ENCODE measurements at regions not wholly inside any gene's neighbourhood (a gene's known extent, or its start where the extent isn't known, plus 50 kb on each side); places are given as distances from the start of the nearest gene placed in this dataset.

- no peak for FAIRE-seq
- no peak overlapping the region for H3K4me2 ChIP-seq (ENCODE audit: insufficient read depth, low read length)
- ChIA-PET CTCF (interaction anchor here (1.2 kb wide), 1 partner anchor 334 kb away, joined by 3 read pairs; no protein-coding TSS in a partner anchor), POLR2A (no interaction called here)
- H3K9ac ChIP-seq (replicated peaks; ENCODE audit: extremely low read depth, insufficient read depth, low read length): no peak overlapping the region
- H3K36me3 ChIP-seq (ENCODE audit: control insufficient read depth in 2 of 2, extremely low read depth in 1 of 2, insufficient read depth in 2 of 2, low read length in 2 of 2): no peaks in the 10 kb centered on the region
- H3K79me2 ChIP-seq (ENCODE audit: control insufficient read depth, insufficient read depth, low read length): no peaks in the 10 kb centered on the region
- no peak overlapping the region for H3K27ac ChIP-seq (ENCODE audit: insufficient read depth, low read depth, low read length)
- no peaks in the 10 kb centered on the region for H3K27me3 ChIP-seq (ENCODE audit: control insufficient read depth in 2 of 2, insufficient read depth in 2 of 2, low read length in 2 of 2)
- no peaks in the 10 kb centered on the region for H3K9me3 ChIP-seq (replicated peaks; ENCODE audit: control insufficient read depth, insufficient read depth, low read length)
- no peak overlapping the region for H2AFZ ChIP-seq (ENCODE audit: low read depth, low read length)
- no peak overlapping the region for H3K4me3 ChIP-seq (replicated peaks in 1 of 3; ENCODE audit: insufficient read depth in 1 of 3, low read depth in 1 of 3, low read length in 3 of 3)
- H4K20me1 ChIP-seq (replicated peaks; ENCODE audit: control insufficient read depth, extremely low read depth, insufficient read depth, low read length): no peaks in the 10 kb centered on the region
- intact Hi-C loops (cut with micrococcal nuclease): no loop called here
- dilution Hi-C loops (cut with MboI; ENCODE audit: extremely low pct_ligation_motif_present, low sequenced_read_pairs): no loop called here
- BruUV-seq (replicated peaks): no TSS peak
- no peak for TF ChIP-seq GATA2 (IDR thresholded peaks at IDR 0.05; ENCODE audit: insufficient read depth, insufficient read length, low read depth, low read length)
- TF ChIP-seq CTCF (IDR thresholded peaks at IDR 0.05; ENCODE audit: extremely low read depth in 1 of 2, insufficient read depth in 1 of 2, low read depth in 1 of 2, low read length in 2 of 2): no peak
- TF ChIP-seq POLR2AphosphoS5 (IDR thresholded peaks at IDR 0.05; ENCODE audit: insufficient read depth, low read depth, low read length): no peak
- TF ChIP-seq MAX (IDR thresholded peaks at IDR 0.05; ENCODE audit: insufficient read depth, insufficient read length): no peak
- TF ChIP-seq POLR2A (IDR thresholded peaks at IDR 0.05; ENCODE audit: low read depth, low read length): no peak
- TF ChIP-seq EZH2 (IDR thresholded peaks at IDR 0.05; ENCODE audit: borderline replicate concordance, low read depth, low read length, severe bottlenecking): no peak
- H3K9me1 ChIP-seq (replicated peaks; ENCODE audit: control insufficient read depth, extremely low read depth, insufficient read depth, low read length): no peaks in the 10 kb centered on the region
- peaks cover 13% of the 10 kb centered on the region for H3K4me1 ChIP-seq (ENCODE audit: control insufficient read depth, extremely low read depth, insufficient read depth, low read length)
- no peak for DNase-seq (ENCODE audit: low read depth, low spot score)
Observed at GRCh38 chr4:41327770-41328169, 71.0 kb downstream of the UCHL1 start.

- H4K20me1 ChIP-seq (replicated peaks; ENCODE audit: control insufficient read depth, extremely low read depth, insufficient read depth, low read length): no peaks in the 10 kb centered on the region
- H3K4me3 ChIP-seq (replicated peaks in 1 of 3; ENCODE audit: insufficient read depth in 1 of 3, low read depth in 1 of 3, low read length in 3 of 3): no peak overlapping the region
- H3K27me3 ChIP-seq (ENCODE audit: control insufficient read depth in 2 of 2, insufficient read depth in 2 of 2, low read length in 2 of 2): no peaks in the 10 kb centered on the region
- H3K9me1 ChIP-seq (replicated peaks; ENCODE audit: control insufficient read depth, extremely low read depth, insufficient read depth, low read length): no peaks in the 10 kb centered on the region
- FAIRE-seq (no peak), DNase-seq (ENCODE audit: low read depth, low spot score) (peak; percentile 92)
- no peaks in the 10 kb centered on the region for H3K79me2 ChIP-seq (ENCODE audit: control insufficient read depth, insufficient read depth, low read length)
- peak overlapping the region; percentile 22 for H3K4me2 ChIP-seq (ENCODE audit: insufficient read depth, low read length)
- CTCF ChIA-PET: no interaction called here
- dilution Hi-C loops (cut with MboI; ENCODE audit: extremely low pct_ligation_motif_present, low sequenced_read_pairs) (no loop called here), intact Hi-C loops (cut with micrococcal nuclease) (no loop called here)
- TF ChIP-seq EZH2 (IDR thresholded peaks at IDR 0.05; ENCODE audit: borderline replicate concordance, low read depth, low read length, severe bottlenecking) (no peak), POLR2A (IDR thresholded peaks at IDR 0.05; ENCODE audit: low read depth, low read length) (peak; percentile 30), GATA2 (IDR thresholded peaks at IDR 0.05; ENCODE audit: insufficient read depth, insufficient read length, low read depth, low read length) (peak; percentile 48)
- POLR2A ChIA-PET: no interaction called here
- no peaks in the 10 kb centered on the region for H3K36me3 ChIP-seq (ENCODE audit: control insufficient read depth in 2 of 2, extremely low read depth in 1 of 2, insufficient read depth in 2 of 2, low read length in 2 of 2)
- peaks cover 11% of the 10 kb centered on the region for H3K4me1 ChIP-seq (ENCODE audit: control insufficient read depth, extremely low read depth, insufficient read depth, low read length)
- H3K9ac ChIP-seq (replicated peaks; ENCODE audit: extremely low read depth, insufficient read depth, low read length): no peak overlapping the region
- no peak overlapping the region for H2AFZ ChIP-seq (ENCODE audit: low read depth, low read length)
- no peak overlapping the region for H3K27ac ChIP-seq (ENCODE audit: insufficient read depth, low read depth, low read length)
- BruUV-seq (replicated peaks): no TSS peak
- H3K9me3 ChIP-seq (replicated peaks; ENCODE audit: control insufficient read depth, insufficient read depth, low read length): no peaks in the 10 kb centered on the region
Observed at GRCh38 chr4:41329361-41329760, 72.6 kb downstream of the UCHL1 start.

Measured in endothelial cell of umbilical vein (primary cell).